ENCODE measurements at regions not wholly inside any gene's neighbourhood (a gene's known extent, or its start where the extent isn't known, plus 50 kb on each side); places are given as distances from the start of the nearest gene placed in this dataset.

DNA sequence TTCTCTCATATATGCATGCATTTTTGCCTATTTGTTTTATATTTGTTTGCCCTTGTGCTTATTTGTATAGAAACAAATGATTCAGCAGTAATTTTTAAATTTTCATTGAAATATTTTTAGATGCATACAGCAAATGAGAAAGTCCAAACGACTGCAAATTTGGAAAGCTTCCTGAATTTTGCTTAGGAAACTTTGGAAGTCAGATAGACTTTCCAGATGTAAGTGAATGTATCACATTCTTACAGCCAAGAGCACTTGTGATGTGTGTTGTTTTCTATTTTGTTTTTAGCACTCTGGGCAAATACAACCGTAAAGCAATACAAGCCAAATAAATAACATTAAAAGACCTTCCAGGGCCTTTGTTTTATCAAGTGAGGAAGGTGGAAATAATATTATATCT, 680.8 kb upstream of the CDH8 start:
- Mint-ChIP-seq H3K4me1 (ENCODE audit: low read depth) (no peaks in the 10 kb centered on the region), H3K36me3 (ENCODE audit: insufficient read depth in 2 of 2) (peaks cover 0 to 3% of the 10 kb centered on the region in 2 donors), H3K27me3 (ENCODE audit: low read depth) (no peaks in the 10 kb centered on the region), H3K4me3 (no peak overlapping the region), H3K9me3 (peaks cover 22 to 26% of the 10 kb centered on the region in 2 donors), H3K27ac (no peak overlapping the region)
- ATAC-seq (replicated peaks in 1 of 2) (no peak), DNase-seq (no peak)

DNA sequence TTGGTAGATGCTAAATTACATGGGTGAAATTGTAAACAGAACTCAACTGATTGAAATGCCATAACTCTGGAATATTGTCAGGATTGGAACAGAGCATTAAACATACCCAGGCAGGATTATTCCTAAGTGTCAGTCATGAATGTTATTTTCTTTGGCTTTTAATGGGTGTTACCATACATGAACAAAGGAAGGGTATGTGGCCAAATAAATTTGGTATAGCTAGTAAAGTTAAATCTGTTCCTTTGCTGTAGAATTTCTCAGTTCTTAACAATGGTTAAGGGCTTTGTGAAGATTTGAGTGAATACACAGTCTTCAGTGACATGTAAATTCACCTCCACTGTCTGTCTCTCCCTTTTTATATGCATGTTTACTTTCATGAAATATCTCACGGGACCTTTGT, 679.5 kb upstream of the CDH8 start:
- Mint-ChIP-seq H3K27me3 (ENCODE audit: low read depth) (no peaks in the 10 kb centered on the region), H3K27ac (no peak overlapping the region), H3K36me3 (ENCODE audit: insufficient read depth in 2 of 2) (peaks cover 0 to 3% of the 10 kb centered on the region in 2 donors), H3K9me3 (peaks cover 22 to 24% of the 10 kb centered on the region in 2 donors), H3K4me3 (no peak overlapping the region), H3K4me1 (ENCODE audit: low read depth) (no peaks in the 10 kb centered on the region)
- ATAC-seq (replicated peaks in 1 of 2) = no peak
- no peak for DNase-seq

- Mint-ChIP-seq H3K4me3 (no peak overlapping the region), H3K36me3 (ENCODE audit: insufficient read depth in 2 of 2) (peaks cover 0 to 3% of the 10 kb centered on the region in 2 donors), H3K9me3 (peaks cover 18 to 22% of the 10 kb centered on the region in 2 donors), H3K27ac (no peak overlapping the region), H3K27me3 (ENCODE audit: low read depth) (no peaks in the 10 kb centered on the region), H3K4me1 (ENCODE audit: low read depth) (no peaks in the 10 kb centered on the region)
- no peak for ATAC-seq (replicated peaks in 1 of 2)
- DNase-seq = no peak
These were observed 676.3 kb upstream of the CDH8 start for GRCh38 chr16:62712566-62712965.

DNA sequence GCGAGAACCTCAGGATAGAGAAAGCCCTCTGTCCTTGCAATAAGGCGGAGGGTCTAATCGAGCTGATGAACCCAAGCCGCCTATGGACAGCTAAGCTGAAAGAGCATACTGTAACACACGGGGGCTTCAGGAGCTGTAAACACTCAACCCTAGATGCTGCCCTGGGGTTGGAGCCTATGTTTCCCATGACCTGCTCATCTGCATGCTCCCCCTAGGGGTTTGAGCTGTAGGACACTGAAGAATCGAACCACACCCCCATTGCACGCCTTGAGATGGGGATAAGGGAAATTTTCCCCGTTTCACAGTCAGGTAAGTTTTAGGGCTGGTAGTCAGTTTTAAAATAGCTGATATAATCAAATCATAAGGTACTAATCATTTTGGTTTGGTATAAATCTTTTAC, 675.6 kb upstream of the CDH8 start:
- ATAC-seq (replicated peaks in 1 of 2) (no peak), DNase-seq (no peak)
- Mint-ChIP-seq H3K4me3 (no peak overlapping the region), H3K27ac (no peak overlapping the region), H3K36me3 (ENCODE audit: insufficient read depth in 2 of 2) (no peaks in the 10 kb centered on the region), H3K27me3 (ENCODE audit: low read depth) (no peaks in the 10 kb centered on the region), H3K9me3 (peaks cover 16 to 19% of the 10 kb centered on the region in 2 donors), H3K4me1 (ENCODE audit: low read depth) (no peaks in the 10 kb centered on the region)

- Mint-ChIP-seq H3K36me3 (ENCODE audit: insufficient read depth in 2 of 2) (no peaks in the 10 kb centered on the region), H3K4me3 (no peak overlapping the region), H3K9me3 (peaks cover 14 to 16% of the 10 kb centered on the region in 2 donors)
These were observed 673.6 kb upstream of the CDH8 start for GRCh38 chr16:62709794-62710193.

DNA sequence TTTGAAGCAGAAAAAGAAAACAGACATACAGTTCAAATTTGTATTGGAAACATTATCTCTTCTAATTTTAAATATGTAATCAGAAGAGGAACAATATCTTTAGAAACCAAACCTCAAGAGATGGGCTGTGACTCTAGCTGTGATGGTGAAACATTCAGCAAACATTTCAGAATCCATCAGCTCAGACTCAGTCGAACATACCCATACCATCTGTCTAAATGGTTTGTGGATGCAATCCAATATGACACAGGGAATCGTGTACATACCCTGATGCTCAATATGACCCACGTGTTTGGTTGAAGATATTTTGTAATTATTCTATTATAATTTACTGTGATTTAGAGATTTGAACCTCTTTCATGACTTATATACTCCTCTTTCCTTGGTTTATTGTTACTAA, 665.2 kb upstream of the CDH8 start:
- DNase-seq = no peak
- Mint-ChIP-seq H3K36me3 (ENCODE audit: insufficient read depth in 2 of 2) (peaks cover 0 to 3% of the 10 kb centered on the region in 2 donors), H3K9me3 (peaks cover 15 to 16% of the 10 kb centered on the region in 2 donors), H3K27me3 (ENCODE audit: low read depth) (no peaks in the 10 kb centered on the region), H3K4me1 (ENCODE audit: low read depth) (no peaks in the 10 kb centered on the region), H3K27ac (no peak overlapping the region), H3K4me3 (no peak overlapping the region)
- no peak for ATAC-seq (replicated peaks in 1 of 2)

More at GRCh38 chr16:62709794-62710193, 673.6 kb upstream of the CDH8 start:
- Mint-ChIP-seq H3K27ac (no peak overlapping the region), H3K4me1 (ENCODE audit: low read depth) (no peaks in the 10 kb centered on the region), H3K27me3 (ENCODE audit: low read depth) (no peaks in the 10 kb centered on the region)
- DNase-seq = no peak
- no peak for ATAC-seq (replicated peaks in 1 of 2)

GRCh38 chr16:62700426-62701294, 664.4 kb upstream of the CDH8 start:
- ATAC-seq (replicated peaks in 1 of 2) = no peak
- peaks cover 17 to 18% of the 10 kb centered on the region in 2 donors for H3K9me3 Mint-ChIP-seq

GRCh38 chr16:62692685-62693084, 656.4 kb upstream of the CDH8 start:
- ATAC-seq (replicated peaks in 1 of 2) = no peak
- H3K27me3 Mint-ChIP-seq (ENCODE audit: low read depth) = no peaks in the 10 kb centered on the region
- H3K9me3 Mint-ChIP-seq = peaks cover 9 to 15% of the 10 kb centered on the region in 2 donors
- H3K27ac Mint-ChIP-seq = no peak overlapping the region
- DNase-seq = no peak
- no peaks in the 10 kb centered on the region for H3K4me1 Mint-ChIP-seq (ENCODE audit: low read depth)
- peaks cover 6 to 14% of the 10 kb centered on the region in 2 donors for H3K36me3 Mint-ChIP-seq (ENCODE audit: insufficient read depth in 2 of 2)
- no peak overlapping the region for H3K4me3 Mint-ChIP-seq

More at GRCh38 chr16:62700426-62701294, 664.4 kb upstream of the CDH8 start:
- Mint-ChIP-seq H3K27ac (no peak overlapping the region), H3K27me3 (ENCODE audit: low read depth) (no peaks in the 10 kb centered on the region), H3K4me1 (ENCODE audit: low read depth) (no peaks in the 10 kb centered on the region), H3K4me3 (no peak overlapping the region), H3K36me3 (ENCODE audit: insufficient read depth in 2 of 2) (peaks cover 4 to 5% of the 10 kb centered on the region in 2 donors)
- DNase-seq = no peak

- peaks cover 6 to 13% of the 10 kb centered on the region in 2 donors for H3K9me3 Mint-ChIP-seq
- H3K27ac Mint-ChIP-seq = no peak overlapping the region
- H3K36me3 Mint-ChIP-seq (ENCODE audit: insufficient read depth in 2 of 2) = peaks cover 0 to 3% of the 10 kb centered on the region in 2 donors
- no peak overlapping the region for H3K4me3 Mint-ChIP-seq
- ATAC-seq (replicated peaks in 1 of 2) (no peak), DNase-seq (no peak)
- no peaks in the 10 kb centered on the region for H3K4me1 Mint-ChIP-seq (ENCODE audit: low read depth)
- H3K27me3 Mint-ChIP-seq (ENCODE audit: low read depth) = no peaks in the 10 kb centered on the region
These were observed 645.6 kb upstream of the CDH8 start for GRCh38 chr16:62681819-62682218.

- Mint-ChIP-seq H3K27me3 (ENCODE audit: low read depth) (no peaks in the 10 kb centered on the region), H3K27ac (no peak overlapping the region), H3K9me3 (peaks cover 9 to 16% of the 10 kb centered on the region in 2 donors), H3K36me3 (ENCODE audit: insufficient read depth in 2 of 2) (peaks cover 0 to 2% of the 10 kb centered on the region in 2 donors), H3K4me3 (no peak overlapping the region), H3K4me1 (ENCODE audit: low read depth) (no peaks in the 10 kb centered on the region)
- no peak for ATAC-seq (replicated peaks in 1 of 2)
- no peak for DNase-seq
These were observed 642.6 kb upstream of the CDH8 start for GRCh38 chr16:62678796-62679195.

DNA sequence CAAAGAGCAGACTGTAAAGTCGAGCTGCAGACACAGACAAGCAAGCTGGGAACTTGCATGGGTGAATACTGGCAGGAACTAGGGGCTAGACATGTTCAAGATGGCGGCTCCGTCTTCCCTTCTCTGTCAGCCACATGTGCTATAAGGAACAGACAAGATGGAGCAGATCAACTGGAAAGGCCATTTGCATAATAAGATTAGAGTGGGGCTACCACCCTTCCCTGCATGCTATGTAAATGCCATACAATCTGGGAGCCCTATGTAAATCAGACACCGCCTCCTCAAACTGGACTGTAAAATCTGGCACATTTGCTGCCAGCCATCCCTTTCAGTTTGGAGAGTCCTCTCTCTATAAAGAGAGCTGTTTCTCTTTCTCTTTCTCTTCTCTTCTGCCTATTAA, 640.1 kb upstream of the CDH8 start:
- Mint-ChIP-seq H3K27me3 (ENCODE audit: low read depth) (no peaks in the 10 kb centered on the region), H3K9me3 (peaks cover 12 to 16% of the 10 kb centered on the region in 2 donors)

GRCh38 chr16:62665269-62665668, 629.0 kb upstream of the CDH8 start:
- Mint-ChIP-seq H3K9me3 (peaks cover 5% of the 10 kb centered on the region in 2 donors), H3K27ac (no peak overlapping the region), H3K4me3 (no peak overlapping the region), H3K27me3 (ENCODE audit: low read depth) (no peaks in the 10 kb centered on the region), H3K36me3 (ENCODE audit: insufficient read depth in 2 of 2) (peaks cover 0 to 2% of the 10 kb centered on the region in 2 donors), H3K4me1 (ENCODE audit: low read depth) (no peaks in the 10 kb centered on the region)
- DNase-seq = no peak
- no peak for ATAC-seq (replicated peaks in 1 of 2)

More for the DNA sequence above, 640.1 kb upstream of the CDH8 start:
- Mint-ChIP-seq H3K4me1 (ENCODE audit: low read depth) (no peaks in the 10 kb centered on the region), H3K36me3 (ENCODE audit: insufficient read depth in 2 of 2) (no peaks in the 10 kb centered on the region), H3K27ac (no peak overlapping the region), H3K4me3 (no peak overlapping the region)
- no peak for DNase-seq
- no peak for ATAC-seq (replicated peaks in 1 of 2)

GRCh38 chr16:62664566-62664965, 628.3 kb upstream of the CDH8 start:
- H3K9me3 Mint-ChIP-seq = peaks cover 5% of the 10 kb centered on the region in 2 donors

More at GRCh38 chr16:62664566-62664965, 628.3 kb upstream of the CDH8 start:
- Mint-ChIP-seq H3K27me3 (ENCODE audit: low read depth) (no peaks in the 10 kb centered on the region), H3K27ac (no peak overlapping the region), H3K4me1 (ENCODE audit: low read depth) (no peaks in the 10 kb centered on the region), H3K4me3 (no peak overlapping the region), H3K36me3 (ENCODE audit: insufficient read depth in 2 of 2) (peaks cover 0 to 2% of the 10 kb centered on the region in 2 donors)
- DNase-seq (no peak), ATAC-seq (replicated peaks in 1 of 2) (no peak)
